Fibroblast of lung (primary cell): ENCODE measurements at regions not wholly inside any gene's neighbourhood (a gene's known extent, or its start where the extent isn't known, plus 50 kb on each side); places are given as distances from the start of the nearest gene placed in this dataset.

ENCODE experiments used
- EZH2 ChIP-seq: IDR thresholded peaks from 2 replicates; pipeline ENCODE4 v1.5.1; 2012; ENCODE audit warnings: low read length, control low read depth, mild to moderate bottlenecking; ENCODE audit errors: missing control alignments
- TF ChIP-seq, protein P1 (sequence below), 2 donors: IDR thresholded peaks in 1 of 2; conservative IDR thresholded peaks in 1 of 2; 1 replicate in 1 of 2; 2 replicates in 1 of 2; pipeline ENCODE4 v1.5.1; 2011 to 2012; ENCODE audit warnings: low read length in 2 of 2, control low read depth in 1 of 2, inconsistent platforms in 1 of 2, low read depth in 1 of 2, mild to moderate bottlenecking in 1 of 2

- TF ChIP-seq EZH2: no peak
- TF ChIP-seq, protein P1, sequence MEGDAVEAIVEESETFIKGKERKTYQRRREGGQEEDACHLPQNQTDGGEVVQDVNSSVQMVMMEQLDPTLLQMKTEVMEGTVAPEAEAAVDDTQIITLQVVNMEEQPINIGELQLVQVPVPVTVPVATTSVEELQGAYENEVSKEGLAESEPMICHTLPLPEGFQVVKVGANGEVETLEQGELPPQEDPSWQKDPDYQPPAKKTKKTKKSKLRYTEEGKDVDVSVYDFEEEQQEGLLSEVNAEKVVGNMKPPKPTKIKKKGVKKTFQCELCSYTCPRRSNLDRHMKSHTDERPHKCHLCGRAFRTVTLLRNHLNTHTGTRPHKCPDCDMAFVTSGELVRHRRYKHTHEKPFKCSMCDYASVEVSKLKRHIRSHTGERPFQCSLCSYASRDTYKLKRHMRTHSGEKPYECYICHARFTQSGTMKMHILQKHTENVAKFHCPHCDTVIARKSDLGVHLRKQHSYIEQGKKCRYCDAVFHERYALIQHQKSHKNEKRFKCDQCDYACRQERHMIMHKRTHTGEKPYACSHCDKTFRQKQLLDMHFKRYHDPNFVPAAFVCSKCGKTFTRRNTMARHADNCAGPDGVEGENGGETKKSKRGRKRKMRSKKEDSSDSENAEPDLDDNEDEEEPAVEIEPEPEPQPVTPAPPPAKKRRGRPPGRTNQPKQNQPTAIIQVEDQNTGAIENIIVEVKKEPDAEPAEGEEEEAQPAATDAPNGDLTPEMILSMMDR (conservative IDR thresholded peaks at IDR 0.05 in 1 of 2, IDR thresholded peaks at IDR 0.05 in 1 of 2; ENCODE audit: low read depth in 1 of 2, low read length in 2 of 2): no peak
These were observed 1994.3 kb downstream of the MRPL39 start for GRCh38 chr21:23613014-23613413.
